ENCODE measurements at regions not wholly inside any gene's neighbourhood (a gene's known extent, or its start where the extent isn't known, plus 50 kb on each side); places are given as distances from the start of the nearest gene placed in this dataset.

DNA sequence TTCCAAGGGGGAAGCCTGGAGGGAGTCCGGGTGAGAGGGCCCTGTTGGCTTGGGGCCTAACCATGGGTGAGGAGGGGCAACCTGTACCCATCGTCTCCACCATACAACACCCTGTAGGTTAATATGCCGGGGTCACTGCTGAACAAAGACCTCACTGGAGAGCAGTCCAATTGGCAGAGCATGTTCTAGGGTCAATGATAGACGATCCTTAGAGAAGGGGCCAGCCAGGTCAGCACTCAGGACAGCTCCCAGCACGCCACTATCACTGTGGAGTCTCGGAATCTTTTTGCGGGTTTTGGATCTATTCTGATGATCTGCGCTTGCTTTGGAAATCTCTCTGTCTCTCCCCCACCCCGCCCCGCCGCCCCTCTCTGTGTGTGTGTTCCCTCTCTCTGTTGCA is 218.4 kb upstream of the MVB12B start:
- no peak for TF ChIP-seq EZH2 (IDR thresholded peaks at IDR 0.05)
- TF ChIP-seq, protein P1, sequence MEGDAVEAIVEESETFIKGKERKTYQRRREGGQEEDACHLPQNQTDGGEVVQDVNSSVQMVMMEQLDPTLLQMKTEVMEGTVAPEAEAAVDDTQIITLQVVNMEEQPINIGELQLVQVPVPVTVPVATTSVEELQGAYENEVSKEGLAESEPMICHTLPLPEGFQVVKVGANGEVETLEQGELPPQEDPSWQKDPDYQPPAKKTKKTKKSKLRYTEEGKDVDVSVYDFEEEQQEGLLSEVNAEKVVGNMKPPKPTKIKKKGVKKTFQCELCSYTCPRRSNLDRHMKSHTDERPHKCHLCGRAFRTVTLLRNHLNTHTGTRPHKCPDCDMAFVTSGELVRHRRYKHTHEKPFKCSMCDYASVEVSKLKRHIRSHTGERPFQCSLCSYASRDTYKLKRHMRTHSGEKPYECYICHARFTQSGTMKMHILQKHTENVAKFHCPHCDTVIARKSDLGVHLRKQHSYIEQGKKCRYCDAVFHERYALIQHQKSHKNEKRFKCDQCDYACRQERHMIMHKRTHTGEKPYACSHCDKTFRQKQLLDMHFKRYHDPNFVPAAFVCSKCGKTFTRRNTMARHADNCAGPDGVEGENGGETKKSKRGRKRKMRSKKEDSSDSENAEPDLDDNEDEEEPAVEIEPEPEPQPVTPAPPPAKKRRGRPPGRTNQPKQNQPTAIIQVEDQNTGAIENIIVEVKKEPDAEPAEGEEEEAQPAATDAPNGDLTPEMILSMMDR (IDR thresholded peaks at IDR 0.05 in 2 of 3, conservative IDR thresholded peaks at IDR 0.05 in 1 of 3; ENCODE audit: borderline replicate concordance in 1 of 3, insufficient read depth in 1 of 3, low read depth in 2 of 3, low read length in 2 of 3) = no peak
- TF ChIP-seq, protein P2, sequence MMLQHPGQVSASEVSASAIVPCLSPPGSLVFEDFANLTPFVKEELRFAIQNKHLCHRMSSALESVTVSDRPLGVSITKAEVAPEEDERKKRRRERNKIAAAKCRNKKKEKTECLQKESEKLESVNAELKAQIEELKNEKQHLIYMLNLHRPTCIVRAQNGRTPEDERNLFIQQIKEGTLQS (IDR thresholded peaks at IDR 0.05) = no peak

All from HCT116 (cell line).